Activated CD4-positive, alpha-beta T cell treated with anti-CD3 and anti-CD28 coated beads, Interleukin-2, amount 50 U/mL, for 24 hours (primary cell): ENCODE measurements at regions not wholly inside any gene's neighbourhood (a gene's known extent, or its start where the extent isn't known, plus 50 kb on each side); places are given as distances from the start of the nearest gene placed in this dataset.

Source experiments
- DNase-seq, 2 donors: peaks; one replicate each; pipeline ENCODE4 v3.0.0-alpha.2; 2020; ENCODE audit warnings: low read depth in 1 of 2, low spot score in 1 of 2

GRCh38 chr1:84090447-84091245 is 53.4 kb upstream of the PRKACB start:
- DNase-seq: no peak

DNA sequence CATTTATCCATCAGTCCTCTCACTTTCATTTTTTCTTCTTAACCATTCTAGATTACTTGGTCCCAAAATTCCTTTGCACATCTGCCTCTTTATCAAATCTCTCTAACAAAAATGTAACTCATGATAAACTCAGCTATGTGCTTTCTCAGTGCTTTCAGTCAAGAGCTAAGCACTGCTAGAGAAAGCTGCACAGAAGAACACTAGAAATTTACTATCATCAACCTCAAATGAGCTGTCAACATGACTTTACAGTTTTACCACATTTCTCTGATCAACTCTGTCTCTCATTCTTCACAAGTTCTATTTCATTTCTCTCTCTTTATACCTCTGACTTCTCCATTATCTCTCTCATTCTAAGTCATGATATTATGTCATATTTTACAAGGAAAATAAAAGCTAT is 54.2 kb upstream of the PRKACB start:
- no peak for DNase-seq

DNA sequence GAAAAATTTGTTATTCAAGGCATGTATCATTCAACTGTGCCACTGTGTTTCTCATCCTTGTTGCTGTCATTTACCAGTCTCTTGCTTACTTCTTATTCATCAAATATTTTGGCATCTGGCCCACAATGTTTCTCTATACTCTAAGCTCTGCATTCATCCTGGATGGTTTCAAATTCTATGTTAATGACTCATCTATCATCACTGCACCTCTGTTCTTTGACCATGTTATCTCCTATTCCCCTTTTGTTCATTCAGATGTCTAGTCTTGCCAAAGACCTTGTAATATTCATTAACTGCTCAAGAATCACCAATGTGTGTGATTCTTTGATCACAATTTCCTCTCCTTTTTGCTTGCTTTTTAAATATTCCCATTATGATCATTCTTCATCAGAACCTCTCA is 54.6 kb upstream of the PRKACB start:
- no peak for DNase-seq

DNA sequence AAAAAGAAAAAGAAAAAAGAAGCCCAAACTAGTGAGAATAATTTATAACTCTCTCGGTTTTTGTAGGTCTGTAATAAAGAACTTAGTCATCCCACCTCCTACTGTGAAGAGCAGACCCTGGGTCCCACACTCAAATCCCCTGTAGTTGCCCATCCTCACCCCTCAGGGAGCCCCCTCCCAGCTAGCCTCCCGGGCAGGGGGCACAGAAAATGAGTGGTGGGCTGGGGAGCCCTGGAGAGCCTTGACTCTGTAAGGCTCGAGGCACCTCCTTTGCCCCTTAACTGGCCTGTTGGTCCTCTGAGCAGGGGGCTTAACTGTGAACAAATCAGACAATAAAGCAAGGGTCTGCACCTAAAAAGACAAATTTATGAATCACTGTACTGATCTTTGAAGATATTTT is 57.5 kb upstream of the PRKACB start:
- no peak for DNase-seq

GRCh38 chr1:84086189-84086588 is 57.9 kb upstream of the PRKACB start:
- no peak for DNase-seq

DNA sequence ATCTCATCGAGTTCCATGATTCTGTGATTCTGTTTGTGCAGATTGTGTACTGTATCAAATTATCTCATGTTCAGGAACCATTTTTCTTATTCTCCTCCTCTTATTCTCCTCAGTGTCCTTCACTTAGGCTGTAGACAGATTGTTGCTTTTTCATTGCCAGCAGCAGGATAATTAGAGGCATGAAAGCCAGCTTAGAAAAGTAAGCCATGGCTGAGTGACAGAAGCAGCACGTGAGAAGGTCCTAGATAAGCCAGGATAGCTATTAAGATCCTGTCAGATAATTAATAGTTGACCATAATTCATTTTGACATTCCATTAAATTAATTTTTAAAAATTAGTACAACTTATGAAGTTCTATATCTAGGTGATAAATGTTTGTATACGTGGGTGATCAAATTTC is 60.8 kb upstream of the PRKACB start:
- no peak for DNase-seq

DNA sequence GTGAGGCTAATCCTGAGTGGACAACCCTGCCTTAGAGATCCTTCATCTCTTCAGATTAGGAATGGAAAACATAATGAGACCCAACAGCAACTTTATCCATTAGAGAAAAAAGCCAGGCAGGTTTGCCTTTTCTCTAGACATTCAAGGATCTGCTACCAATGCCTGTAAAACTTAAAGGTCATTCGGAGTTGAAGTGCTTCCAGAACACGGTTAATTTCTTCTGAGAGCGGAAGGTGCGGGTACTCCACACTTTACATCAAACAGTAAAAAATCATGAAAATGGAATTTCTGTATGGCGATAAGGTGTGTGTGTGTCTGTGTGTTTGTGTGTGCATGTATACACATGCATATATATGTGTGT is 65.2 kb upstream of the PRKACB start:
- no peak for DNase-seq

DNA sequence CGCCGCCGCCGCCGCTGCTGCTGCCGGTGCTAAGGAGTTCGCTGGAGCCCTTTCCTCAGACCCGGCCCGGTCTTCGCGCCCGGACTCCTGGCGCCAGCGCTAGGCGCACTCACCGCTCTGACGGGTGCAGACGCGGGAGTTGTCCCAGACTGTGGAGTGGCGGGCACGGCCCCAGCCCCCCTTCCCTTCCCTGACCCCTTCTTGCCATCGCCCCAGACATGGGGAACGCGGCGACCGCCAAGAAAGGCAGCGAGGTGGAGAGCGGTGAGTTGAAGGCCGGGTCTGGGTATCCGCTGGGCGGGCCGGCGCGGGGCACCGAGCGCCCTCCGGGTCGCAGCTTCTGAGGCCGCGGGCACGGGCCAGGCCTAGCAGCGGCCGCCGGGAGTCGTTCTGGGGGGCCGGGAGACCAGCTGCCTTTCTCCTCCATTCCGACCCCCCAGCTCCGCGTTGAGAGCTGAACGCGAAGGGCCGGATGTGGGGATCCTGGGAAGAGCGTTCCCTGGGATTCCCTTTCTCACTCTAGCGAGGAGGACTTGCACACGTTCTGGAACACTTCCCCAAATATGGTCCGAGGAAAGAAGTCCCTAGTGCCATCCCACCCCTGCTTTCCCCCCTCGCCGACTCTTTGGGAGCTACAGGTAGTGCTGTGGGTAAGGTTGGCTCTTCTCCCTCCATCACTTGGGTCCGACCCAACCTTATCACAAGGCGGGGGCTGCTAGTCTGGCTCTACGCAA is 65.8 kb upstream of the PRKACB start:
- peak in 1 of 2 donors; percentile 11 for DNase-seq

GRCh38 chr1:84077476-84078107 is 66.5 kb upstream of the PRKACB start:
- DNase-seq: peak; percentile 44 to 52

DNA sequence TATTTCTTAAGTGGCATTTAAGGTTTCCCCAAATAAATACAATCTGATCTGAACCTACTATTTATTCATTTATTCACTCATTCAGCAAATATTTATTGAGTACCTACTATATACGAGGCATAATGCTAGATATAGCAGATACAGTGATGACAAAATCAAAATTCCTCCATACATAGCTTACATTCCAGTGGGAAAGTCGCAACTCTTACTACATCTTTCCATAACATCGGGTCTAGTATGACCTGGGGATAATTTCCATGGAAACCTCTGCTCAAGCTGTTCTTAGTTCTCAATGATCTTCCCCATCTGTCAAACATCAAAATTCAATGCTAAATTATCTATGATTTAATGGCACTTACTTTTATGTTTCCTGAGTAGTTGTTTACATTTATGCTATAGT is 70.8 kb upstream of the PRKACB start:
- DNase-seq: no peak

DNA sequence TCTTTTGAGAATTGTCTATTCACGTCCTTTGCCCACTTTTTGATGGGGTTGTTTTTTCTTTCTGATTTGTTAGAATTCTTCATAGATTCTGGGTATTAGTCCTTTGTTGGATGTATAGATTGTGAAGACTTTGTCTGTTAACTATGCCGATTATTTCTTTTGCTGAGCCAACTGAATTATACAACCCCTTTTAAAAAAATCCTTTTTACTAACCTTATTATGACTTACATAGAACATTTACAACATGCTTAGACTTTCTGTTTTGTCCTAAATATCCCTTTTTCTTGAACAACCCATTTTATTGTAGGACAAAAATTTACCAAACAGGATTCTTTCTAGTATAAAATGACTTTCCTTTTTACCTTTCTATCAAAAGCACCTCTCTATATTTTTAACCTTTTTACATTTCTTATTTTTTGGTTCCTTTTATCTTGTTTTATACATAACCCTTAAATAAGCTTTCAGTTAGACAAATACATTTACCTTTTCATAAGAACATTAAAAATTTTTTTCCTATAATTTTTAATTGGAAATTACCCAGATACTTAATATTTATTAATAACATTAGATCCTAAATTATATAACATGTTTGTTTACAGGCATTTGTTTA is 70.4 kb upstream of the TTLL7 start:
- no peak for DNase-seq

- DNase-seq: no peak
These were observed 63.6 kb upstream of the TTLL7 start for GRCh38 chr1:84062496-84062895.

GRCh38 chr1:84061336-84061735 is 62.4 kb upstream of the TTLL7 start:
- DNase-seq: no peak

- DNase-seq: no peak
These were observed 61.8 kb upstream of the TTLL7 start for GRCh38 chr1:84060781-84061180.

DNA sequence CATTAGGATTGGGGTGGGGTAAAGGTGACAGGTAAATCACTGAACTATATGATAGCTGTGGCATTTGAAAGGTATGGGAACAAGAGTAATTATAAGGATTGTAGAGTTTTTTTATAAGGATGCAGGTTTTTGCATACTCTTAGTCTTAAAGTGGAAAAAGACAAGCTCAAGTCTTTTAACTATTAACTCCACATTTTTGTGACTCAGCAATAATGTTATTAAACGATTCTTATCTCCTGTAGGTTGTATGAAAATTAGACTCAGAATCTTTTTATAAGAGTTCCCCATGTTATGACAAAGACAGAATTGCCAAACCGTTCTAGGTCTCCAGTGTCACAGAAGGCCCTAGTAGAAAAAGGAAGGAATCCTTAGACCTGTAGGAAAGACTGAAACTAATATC is 49.9 kb upstream of the TTLL7 start:
- DNase-seq: no peak
